ENCODE measurements at regions not wholly inside any gene's neighbourhood (a gene's known extent, or its start where the extent isn't known, plus 50 kb on each side); places are given as distances from the start of the nearest gene placed in this dataset.

GRCh38 chr14:79920180-79920692 is 291.1 kb downstream of the DIO2 start:
- no peak overlapping the region for H3K4me3 ChIP-seq (ENCODE audit: low read depth, low read length)
- no peak for TF ChIP-seq CTCF (conservative IDR thresholded peaks at IDR 0.05; ENCODE audit: low read depth, low read length)
- no peak for DNase-seq (ENCODE audit: low read depth)

Measured in epithelial cell of proximal tubule (primary cell).